Mesenchymal stem cell (in vitro differentiated cells and primary cell): ENCODE measurements at regions not wholly inside any gene's neighbourhood (a gene's known extent, or its start where the extent isn't known, plus 50 kb on each side); places are given as distances from the start of the nearest gene placed in this dataset.

Experiments used
- DNase-seq: peaks from one replicate; pipeline ENCODE4 v3.0.0-alpha.2; 2013
- H2AFZ ChIP-seq: one replicate; pipeline ENCODE4 v1.6.1; 2013; ENCODE audit warnings: low read depth, mild to moderate bottlenecking, control low read depth, inconsistent platforms, low read length, moderate library complexity
- H2AK5ac ChIP-seq: 2 replicates; pipeline ENCODE4 v1.6.1; 2013; ENCODE audit warnings: low read length, moderate library complexity, mild to moderate bottlenecking, inconsistent platforms; ENCODE audit not compliant: severe bottlenecking
- H2BK120ac ChIP-seq: one replicate; pipeline ENCODE4 v1.6.1; 2013; ENCODE audit warnings: low read depth, mild to moderate bottlenecking, inconsistent platforms, low read length, moderate library complexity
- H2BK12ac ChIP-seq, 2 experiments: one replicate each; pipeline ENCODE4 v1.6.1; 2013; ENCODE audit warnings: inconsistent platforms in 2 of 2, low read length in 2 of 2, mild to moderate bottlenecking in 2 of 2, moderate library complexity in 2 of 2, control low read depth in 1 of 2
- H2BK15ac ChIP-seq: one replicate; pipeline ENCODE4 v1.6.1; 2013; ENCODE audit warnings: mild to moderate bottlenecking, low read depth, inconsistent platforms; ENCODE audit not compliant: poor library complexity, severe bottlenecking
- H2BK5ac ChIP-seq: 2 replicates; pipeline ENCODE4 v1.6.1; 2013; ENCODE audit warnings: low read depth, mild to moderate bottlenecking, low read length, control low read depth, inconsistent platforms; ENCODE audit not compliant: poor library complexity, severe bottlenecking
- H3K14ac ChIP-seq, 2 experiments: one replicate each; pipeline ENCODE4 v1.6.1; 2013; ENCODE audit warnings: inconsistent platforms in 2 of 2, low read length in 2 of 2, control low read depth in 1 of 2, mild to moderate bottlenecking in 1 of 2, moderate library complexity in 1 of 2
- H3K18ac ChIP-seq, 2 experiments: one replicate each; pipeline ENCODE4 v1.6.1; 2013; ENCODE audit warnings: inconsistent platforms in 2 of 2, low read length in 2 of 2, control low read depth in 1 of 2, low read depth in 1 of 2, mild to moderate bottlenecking in 1 of 2
- H3K23ac ChIP-seq, 2 experiments: one replicate each; pipeline ENCODE4 v1.6.1; 2013; ENCODE audit warnings: inconsistent platforms in 2 of 2, low read length in 2 of 2, mild to moderate bottlenecking in 2 of 2, moderate library complexity in 2 of 2, control low read depth in 1 of 2
- H3K27ac ChIP-seq: 2 replicates; pipeline ENCODE4 v1.5.1; 2013; ENCODE audit warnings: mild to moderate bottlenecking, moderate library complexity, low read length, control low read depth, inconsistent platforms; ENCODE audit not compliant: poor library complexity, severe bottlenecking
- H3K27me3 ChIP-seq, 2 experiments: 2 replicates each; pipeline versions ENCODE4 v1.6.1 to v1.7.0; 2013; ENCODE audit warnings: low read length in 2 of 2, mild to moderate bottlenecking in 2 of 2, moderate library complexity in 2 of 2, control low read depth in 1 of 2, inconsistent platforms in 1 of 2; ENCODE audit not compliant: control insufficient read depth in 1 of 2, insufficient read depth in 1 of 2
- H3K36me3 ChIP-seq, 2 experiments: 2 replicates each; pipeline versions ENCODE4 v1.6.1 to v1.7.0; 2013; ENCODE audit warnings: low read length in 2 of 2, control low read depth in 1 of 2, inconsistent platforms in 1 of 2, low read depth in 1 of 2, mild to moderate bottlenecking in 1 of 2; ENCODE audit not compliant: insufficient read depth in 2 of 2, control insufficient read depth in 1 of 2
- H3K4ac ChIP-seq, 2 experiments: one replicate each; pipeline ENCODE4 v1.6.1; 2013; ENCODE audit warnings: inconsistent platforms in 2 of 2, low read length in 2 of 2, mild to moderate bottlenecking in 2 of 2, moderate library complexity in 2 of 2, control low read depth in 1 of 2, low read depth in 1 of 2
- H3K4me1 ChIP-seq: 2 replicates; pipeline ENCODE4 v1.6.1; 2013; ENCODE audit warnings: low read depth, low read length, control low read depth; ENCODE audit not compliant: control insufficient read depth, insufficient read depth
- H3K4me2 ChIP-seq: 2 replicates; pipeline ENCODE4 v1.6.1; 2013; ENCODE audit warnings: low read length, mild to moderate bottlenecking, inconsistent platforms; ENCODE audit not compliant: poor library complexity, severe bottlenecking
- H3K4me3 ChIP-seq, 2 experiments: 2 replicates each; pipeline versions ENCODE4 v1.5.1 to v1.7.0; 2013; ENCODE audit warnings: low read length in 2 of 2, mild to moderate bottlenecking in 2 of 2, control low read depth in 1 of 2, low read depth in 1 of 2; ENCODE audit not compliant: insufficient read depth in 1 of 2
- H3K79me1 ChIP-seq: replicated peaks from 2 replicates; pipeline ENCODE4 v1.6.1; 2013; ENCODE audit warnings: mild to moderate bottlenecking, control low read depth, low read length, inconsistent platforms; ENCODE audit not compliant: poor library complexity, severe bottlenecking
- H3K9ac ChIP-seq: 2 replicates; pipeline ENCODE4 v1.7.0; 2013; ENCODE audit warnings: mild to moderate bottlenecking, low read length, moderate library complexity
- H3K9me3 ChIP-seq: 2 replicates; pipeline ENCODE4 v1.7.0; 2013; ENCODE audit warnings: mild to moderate bottlenecking, low read length; ENCODE audit not compliant: control insufficient read depth
- H4K8ac ChIP-seq: one replicate; pipeline ENCODE4 v1.6.1; 2013; ENCODE audit warnings: inconsistent platforms, mild to moderate bottlenecking, low read length, moderate library complexity
- H4K91ac ChIP-seq: one replicate; pipeline ENCODE4 v1.6.1; 2013; ENCODE audit warnings: mild to moderate bottlenecking, low read length, inconsistent platforms
- WGBS: methylation state at CpG from one replicate; pipeline ENCODE4 v1.1.7; 2013; ENCODE audit warnings: mixed read lengths; 5-methylcytosine and 5-hydroxymethylcytosine counted together

GRCh38 chr15:101543026-101543390 is 53.5 kb upstream of the PCSK6 start:
- Histone ChIP-seq H3K18ac (no peak overlapping the region), H2AK5ac (no peak overlapping the region), H4K91ac (no peak overlapping the region), H3K23ac (no peak overlapping the region), H3K79me1 (no peaks in the 10 kb centered on the region), H2BK12ac (no peak overlapping the region), H3K4me3 (no peak overlapping the region), H3K4ac (no peak overlapping the region), H2BK5ac (no peak overlapping the region), H3K9me3 (peaks cover 4% of the 10 kb centered on the region), H3K4me2 (no peak overlapping the region), H4K8ac (no peak overlapping the region), H3K27ac (no peak overlapping the region), H3K9ac (no peak overlapping the region), H2AFZ (no peak overlapping the region), H2BK120ac (no peak overlapping the region), H3K27me3 (peaks cover 3 to 48% of the 10 kb centered on the region in 2 experiments), H2BK15ac (no peak overlapping the region), H3K36me3 (no peaks in the 10 kb centered on the region), H3K4me1 (no peaks in the 10 kb centered on the region), H3K14ac (no peak overlapping the region)
- 93% methylated on average over 7 of the region's 7 CpGs for WGBS
- DNase-seq, result no peak

- no peak overlapping the region for H3K23ac ChIP-seq
- no peaks in the 10 kb centered on the region for H3K36me3 ChIP-seq
- 86% methylated on average over 12 of the region's 17 CpGs for WGBS
- no peak overlapping the region for H3K18ac ChIP-seq
- no peak overlapping the region for H2BK12ac ChIP-seq
- peaks cover 4% of the 10 kb centered on the region for H3K9me3 ChIP-seq
- H4K91ac ChIP-seq, result no peak overlapping the region
- no peak overlapping the region for H2BK15ac ChIP-seq
- H3K14ac ChIP-seq, result no peak overlapping the region
- H3K27ac ChIP-seq, result no peak overlapping the region
- H4K8ac ChIP-seq, result no peak overlapping the region
- DNase-seq, result no peak
- no peak overlapping the region for H3K4ac ChIP-seq
- H3K79me1 ChIP-seq, result no peaks in the 10 kb centered on the region
- peaks cover 3 to 43% of the 10 kb centered on the region in 2 experiments for H3K27me3 ChIP-seq
- no peak overlapping the region for H2BK120ac ChIP-seq
- no peak overlapping the region for H3K9ac ChIP-seq
- no peak overlapping the region for H3K4me3 ChIP-seq
- no peak overlapping the region for H2AK5ac ChIP-seq
- no peaks in the 10 kb centered on the region for H3K4me1 ChIP-seq
- no peak overlapping the region for H3K4me2 ChIP-seq
- H2BK5ac ChIP-seq, result no peak overlapping the region
- no peak overlapping the region for H2AFZ ChIP-seq
These were observed 53.0 kb upstream of the PCSK6 start for GRCh38 chr15:101542306-101543025.

- Histone ChIP-seq H2BK12ac (no peak overlapping the region), H2AK5ac (no peak overlapping the region), H3K36me3 (no peaks in the 10 kb centered on the region), H2BK5ac (no peak overlapping the region), H4K91ac (no peak overlapping the region), H3K9me3 (peaks cover 4% of the 10 kb centered on the region), H3K14ac (no peak overlapping the region), H3K4ac (no peak overlapping the region), H3K79me1 (no peaks in the 10 kb centered on the region), H2BK15ac (peak overlapping the region; percentile 2), H4K8ac (no peak overlapping the region), H3K4me1 (no peaks in the 10 kb centered on the region), H2BK120ac (no peak overlapping the region), H3K23ac (no peak overlapping the region), H3K4me3 (no peak overlapping the region), H3K27ac (no peak overlapping the region), H3K4me2 (no peak overlapping the region), H2AFZ (no peak overlapping the region), H3K18ac (no peak overlapping the region), H3K9ac (no peak overlapping the region), H3K27me3 (peaks cover 3 to 41% of the 10 kb centered on the region in 2 experiments)
- no peak for DNase-seq
- WGBS, result 95% methylated on average over 14 of the region's 14 CpGs
These were observed 52.2 kb upstream of the PCSK6 start for GRCh38 chr15:101541501-101542292.

- no peak overlapping the region for H2AK5ac ChIP-seq
- H3K14ac ChIP-seq, result no peak overlapping the region
- H4K91ac ChIP-seq, result no peak overlapping the region
- no peak overlapping the region for H3K27ac ChIP-seq
- H3K36me3 ChIP-seq, result no peaks in the 10 kb centered on the region
- H3K4ac ChIP-seq, result no peak overlapping the region
- H3K4me2 ChIP-seq, result no peak overlapping the region
- H4K8ac ChIP-seq, result no peak overlapping the region
- no peak overlapping the region for H3K18ac ChIP-seq
- H3K23ac ChIP-seq, result no peak overlapping the region
- H3K4me1 ChIP-seq, result no peaks in the 10 kb centered on the region
- H3K27me3 ChIP-seq, result peaks cover 3 to 33% of the 10 kb centered on the region in 2 experiments
- no peak overlapping the region for H2BK5ac ChIP-seq
- no peaks in the 10 kb centered on the region for H3K79me1 ChIP-seq
- H3K9me3 ChIP-seq, result peaks cover 4% of the 10 kb centered on the region
- no peak overlapping the region for H3K9ac ChIP-seq
- H2BK15ac ChIP-seq, result no peak overlapping the region
- no peak overlapping the region for H2AFZ ChIP-seq
- no peak overlapping the region for H2BK12ac ChIP-seq
- WGBS, result 84% methylated on average over 7 of the region's 10 CpGs
- no peak for DNase-seq
- no peak overlapping the region for H2BK120ac ChIP-seq
- no peak overlapping the region for H3K4me3 ChIP-seq
These were observed 51.2 kb upstream of the PCSK6 start for GRCh38 chr15:101540480-101541239.
